ENCODE measurements at regions not wholly inside any gene's neighbourhood (a gene's known extent, or its start where the extent isn't known, plus 50 kb on each side); places are given as distances from the start of the nearest gene placed in this dataset.

GRCh38 chr17:77537566-77537965 is 396.8 kb downstream of the SEC14L1 start:
- Histone ChIP-seq H3K4me1 (no peaks in the 10 kb centered on the region), H3K27me3 (no peaks in the 10 kb centered on the region), H3K36me3 (no peaks in the 10 kb centered on the region), H3K9me3 (no peaks in the 10 kb centered on the region), H3K4me3 (no peak overlapping the region), H3K27ac (no peak overlapping the region)
- intact Hi-C loops (cut with DNase I; ENCODE audit: low total_unique reads): no loop called here
- TF ChIP-seq POLR2AphosphoS5 (IDR thresholded peaks at IDR 0.05): no peak
- TF ChIP-seq CTCF (IDR thresholded peaks at IDR 0.05): no peak
- no peak for TF ChIP-seq POLR2A (IDR thresholded peaks at IDR 0.05)
- DNase-seq (ENCODE audit: low spot score in 2 of 2): no peak

GRCh38 chr17:77540531-77540930 is 399.8 kb downstream of the SEC14L1 start:
- no peaks in the 10 kb centered on the region for H3K27me3 ChIP-seq
- TF ChIP-seq POLR2AphosphoS5 (IDR thresholded peaks at IDR 0.05): no peak
- TF ChIP-seq CTCF (IDR thresholded peaks at IDR 0.05): no peak
- TF ChIP-seq POLR2A (IDR thresholded peaks at IDR 0.05): no peak
- no peaks in the 10 kb centered on the region for H3K9me3 ChIP-seq
- no peak overlapping the region for H3K27ac ChIP-seq
- intact Hi-C loops (cut with DNase I; ENCODE audit: low total_unique reads): loop anchor here (5.0 kb wide), 1 partner anchor 487 kb away; no protein-coding TSS in a partner anchor
- no peak overlapping the region for H3K4me3 ChIP-seq
- H3K36me3 ChIP-seq: no peaks in the 10 kb centered on the region
- H3K4me1 ChIP-seq: no peaks in the 10 kb centered on the region
- no peak for DNase-seq (ENCODE audit: low spot score in 2 of 2)

GRCh38 chr17:77540975-77541374 is 400.2 kb downstream of the SEC14L1 start:
- H3K27me3 ChIP-seq: no peaks in the 10 kb centered on the region
- DNase-seq (ENCODE audit: low spot score in 2 of 2): no peak
- no peaks in the 10 kb centered on the region for H3K9me3 ChIP-seq
- H3K36me3 ChIP-seq: no peaks in the 10 kb centered on the region
- no peaks in the 10 kb centered on the region for H3K4me1 ChIP-seq
- H3K27ac ChIP-seq: no peak overlapping the region
- H3K4me3 ChIP-seq: no peak overlapping the region
- no peak for TF ChIP-seq CTCF (IDR thresholded peaks at IDR 0.05)
- TF ChIP-seq POLR2A (IDR thresholded peaks at IDR 0.05): no peak
- no peak for TF ChIP-seq POLR2AphosphoS5 (IDR thresholded peaks at IDR 0.05)
- intact Hi-C loops (cut with DNase I; ENCODE audit: low total_unique reads): loop anchor here (5.0 kb wide), 1 partner anchor 486 kb away; no protein-coding TSS in a partner anchor

- DNase-seq (ENCODE audit: low spot score in 2 of 2): no peak
- H3K4me3 ChIP-seq: no peak overlapping the region
- TF ChIP-seq CTCF (IDR thresholded peaks at IDR 0.05) (no peak), POLR2A (IDR thresholded peaks at IDR 0.05) (no peak), POLR2AphosphoS5 (IDR thresholded peaks at IDR 0.05) (no peak)
- H3K27ac ChIP-seq: no peak overlapping the region
- no peaks in the 10 kb centered on the region for H3K4me1 ChIP-seq
- intact Hi-C loops (cut with DNase I; ENCODE audit: low total_unique reads): loop anchor here (5.0 kb wide), 1 partner anchor 485 kb away; no protein-coding TSS in a partner anchor
- no peaks in the 10 kb centered on the region for H3K27me3 ChIP-seq
- H3K36me3 ChIP-seq: no peaks in the 10 kb centered on the region
- H3K9me3 ChIP-seq: no peaks in the 10 kb centered on the region
These were observed 401.2 kb downstream of the SEC14L1 start for GRCh38 chr17:77542011-77542410.

- no peaks in the 10 kb centered on the region for H3K4me1 ChIP-seq
- H3K9me3 ChIP-seq: no peaks in the 10 kb centered on the region
- no peaks in the 10 kb centered on the region for H3K36me3 ChIP-seq
- peak; percentile 78 to 79 for DNase-seq (ENCODE audit: low spot score in 2 of 2)
- H3K27ac ChIP-seq: no peak overlapping the region
- no peak overlapping the region for H3K4me3 ChIP-seq
- TF ChIP-seq CTCF (IDR thresholded peaks at IDR 0.05): peak; percentile 42 to 92 (median 90)
- no peak for TF ChIP-seq POLR2A (IDR thresholded peaks at IDR 0.05)
- TF ChIP-seq POLR2AphosphoS5 (IDR thresholded peaks at IDR 0.05): peak in 2 of 3 donors; percentile 40 to 78
- intact Hi-C loops (cut with DNase I; ENCODE audit: low total_unique reads): loop anchor here (5.0 kb wide), 1 partner anchor 484 kb away; no protein-coding TSS in a partner anchor
- no peaks in the 10 kb centered on the region for H3K27me3 ChIP-seq
These were observed 402.1 kb downstream of the SEC14L1 start for GRCh38 chr17:77542551-77543490.

Measured in breast epithelium (tissue), 4 donors.